Keratinocyte (primary cell): ENCODE measurements at regions not wholly inside any gene's neighbourhood (a gene's known extent, or its start where the extent isn't known, plus 50 kb on each side); places are given as distances from the start of the nearest gene placed in this dataset.

Source experiments
- EZH2 ChIP-seq: IDR thresholded peaks from one replicate; pipeline ENCODE4 v1.6.1; 2012; ENCODE audit warnings: inconsistent platforms, mild to moderate bottlenecking, low read length, moderate library complexity
- TF ChIP-seq, protein P1 (sequence below), 3 experiments: IDR thresholded peaks in 1 of 3; conservative IDR thresholded peaks in 1 of 3; optimal IDR thresholded peaks in 1 of 3; 2 replicates in 2 of 3; 3 replicates in 1 of 3; pipeline versions ENCODE3 to v1.5.1; 2011; ENCODE audit warnings: low read length in 3 of 3, mild to moderate bottlenecking in 3 of 3, moderate library complexity in 2 of 3, control low read depth in 1 of 3, inconsistent platforms in 1 of 3; ENCODE audit not compliant: insufficient read depth in 2 of 3; ENCODE audit errors: extremely low read depth in 1 of 3

DNA sequence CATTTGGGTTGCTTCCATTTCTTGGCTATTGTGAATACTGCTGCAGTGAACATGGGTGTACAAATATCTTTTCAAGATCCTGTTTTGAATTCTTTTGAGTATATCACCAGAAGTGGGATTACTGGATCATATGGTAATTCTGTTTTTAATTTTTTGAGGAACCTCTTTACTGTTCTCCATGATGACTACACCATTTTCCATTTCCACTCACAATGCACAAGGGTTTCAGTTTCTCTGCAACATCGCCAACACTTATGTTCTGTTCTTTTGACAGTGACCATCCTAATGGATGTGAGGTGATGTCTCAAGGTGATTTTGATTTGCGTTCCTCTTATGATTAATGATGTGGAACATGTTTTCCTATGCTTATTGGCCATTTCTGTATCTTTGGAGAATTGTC, 214.4 kb upstream of the ZFP64 start:
- TF ChIP-seq, protein P1, sequence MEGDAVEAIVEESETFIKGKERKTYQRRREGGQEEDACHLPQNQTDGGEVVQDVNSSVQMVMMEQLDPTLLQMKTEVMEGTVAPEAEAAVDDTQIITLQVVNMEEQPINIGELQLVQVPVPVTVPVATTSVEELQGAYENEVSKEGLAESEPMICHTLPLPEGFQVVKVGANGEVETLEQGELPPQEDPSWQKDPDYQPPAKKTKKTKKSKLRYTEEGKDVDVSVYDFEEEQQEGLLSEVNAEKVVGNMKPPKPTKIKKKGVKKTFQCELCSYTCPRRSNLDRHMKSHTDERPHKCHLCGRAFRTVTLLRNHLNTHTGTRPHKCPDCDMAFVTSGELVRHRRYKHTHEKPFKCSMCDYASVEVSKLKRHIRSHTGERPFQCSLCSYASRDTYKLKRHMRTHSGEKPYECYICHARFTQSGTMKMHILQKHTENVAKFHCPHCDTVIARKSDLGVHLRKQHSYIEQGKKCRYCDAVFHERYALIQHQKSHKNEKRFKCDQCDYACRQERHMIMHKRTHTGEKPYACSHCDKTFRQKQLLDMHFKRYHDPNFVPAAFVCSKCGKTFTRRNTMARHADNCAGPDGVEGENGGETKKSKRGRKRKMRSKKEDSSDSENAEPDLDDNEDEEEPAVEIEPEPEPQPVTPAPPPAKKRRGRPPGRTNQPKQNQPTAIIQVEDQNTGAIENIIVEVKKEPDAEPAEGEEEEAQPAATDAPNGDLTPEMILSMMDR (optimal IDR thresholded peaks at IDR 0.05 in 1 of 3, IDR thresholded peaks at IDR 0.05 in 1 of 3, conservative IDR thresholded peaks at IDR 0.05 in 1 of 3; ENCODE audit: extremely low read depth in 1 of 3, insufficient read depth in 2 of 3, low read length in 3 of 3): no peak
- TF ChIP-seq EZH2: no peak
